NCI-H1436 (cell line): ENCODE measurements at regions not wholly inside any gene's neighbourhood (a gene's known extent, or its start where the extent isn't known, plus 50 kb on each side); places are given as distances from the start of the nearest gene placed in this dataset.

ENCODE experiments used
- DNase-seq: peaks from one replicate; lab custom pipeline; 2025; lab: John Stamatoyannopoulos, UW

- no peak for DNase-seq
These were observed 1315.4 kb downstream of the EFNB2 start for GRCh38 chr13:105220063-105220462.

- no peak for DNase-seq
These were observed 1315.8 kb downstream of the EFNB2 start for GRCh38 chr13:105219651-105220050.

- DNase-seq = no peak
These were observed 1322.0 kb downstream of the EFNB2 start for GRCh38 chr13:105213512-105213911.

- DNase-seq = no peak
These were observed 1327.7 kb downstream of the EFNB2 start for GRCh38 chr13:105207572-105208293.

GRCh38 chr13:105202354-105202753 lies 1333.1 kb downstream of the EFNB2 start:
- DNase-seq = no peak

GRCh38 chr13:105201351-105201750 lies 1334.1 kb downstream of the EFNB2 start:
- DNase-seq = no peak

GRCh38 chr13:105200181-105200580 lies 1335.3 kb downstream of the EFNB2 start:
- DNase-seq = no peak

GRCh38 chr13:105196052-105196451 lies 1339.4 kb downstream of the EFNB2 start:
- no peak for DNase-seq

- no peak for DNase-seq
These were observed 1342.4 kb downstream of the EFNB2 start for GRCh38 chr13:105193026-105193425.

GRCh38 chr13:105184201-105184600 lies 1351.3 kb downstream of the EFNB2 start:
- DNase-seq = no peak

GRCh38 chr13:105177265-105177900 lies 1358.1 kb downstream of the EFNB2 start:
- DNase-seq = no peak

- DNase-seq = no peak
These were observed 1365.0 kb downstream of the EFNB2 start for GRCh38 chr13:105170438-105170837.

GRCh38 chr13:105168295-105168694 lies 1367.2 kb downstream of the EFNB2 start:
- DNase-seq = no peak

- DNase-seq = no peak
These were observed 1368.1 kb downstream of the EFNB2 start for GRCh38 chr13:105167385-105167784.

- DNase-seq = no peak
These were observed 1369.9 kb downstream of the EFNB2 start for GRCh38 chr13:105165449-105166125.

GRCh38 chr13:105159841-105160240 lies 1375.6 kb downstream of the EFNB2 start:
- peak; percentile 58 for DNase-seq

GRCh38 chr13:105153611-105154010 lies 1381.9 kb downstream of the EFNB2 start:
- no peak for DNase-seq

GRCh38 chr13:105151639-105152038 lies 1383.8 kb downstream of the EFNB2 start:
- no peak for DNase-seq

GRCh38 chr13:105147461-105147860 lies 1388.0 kb downstream of the EFNB2 start:
- DNase-seq = no peak

- no peak for DNase-seq
These were observed 1390.5 kb downstream of the EFNB2 start for GRCh38 chr13:105144936-105145335.

- no peak for DNase-seq
These were observed 1391.4 kb downstream of the EFNB2 start for GRCh38 chr13:105144020-105144419.

- DNase-seq = no peak
These were observed 1392.9 kb downstream of the EFNB2 start for GRCh38 chr13:105142556-105142955.
